Pancreas (tissue), 10 donors: ENCODE measurements at regions not wholly inside any gene's neighbourhood (a gene's known extent, or its start where the extent isn't known, plus 50 kb on each side); places are given as distances from the start of the nearest gene placed in this dataset.

ENCODE experiments used
- ATAC-seq, 4 donors: fragments of 200-7000 bp; cut with Tn5 transposase; one replicate each; pipeline versions ENCODE4 v1.8.0 to v1.9.1; 2020; ENCODE audit warnings: mild to moderate bottlenecking in 4 of 4, moderate library complexity in 4 of 4
- DNase-seq, 6 donors: peaks; one replicate each; pipeline ENCODE4 v3.0.0-alpha.2; 2020
- FAIRE-seq: peaks from 2 replicates; lab custom pipeline; 2012; peaks lifted over from hg19 to GRCh38; lab: Jason Lieb, UNC
- H3K27ac ChIP-seq, 4 donors: fragments of 200-600 bp; sonication (generic); 1 replicate in 3 of 4; 2 replicates in 1 of 4; pipeline versions ENCODE4 v1.5.0 to v1.8.0; 2020
- H3K27me3 ChIP-seq, 4 donors: fragments of 200-600 bp; one replicate each; pipeline ENCODE4 v1.8.0; 2021
- H3K36me3 ChIP-seq, 3 donors: fragments of 200-600 bp; sonication (generic) in 1 of 3; one replicate each; pipeline versions ENCODE4 v1.5.0 to v1.8.0; 2020 to 2021
- H3K4me1 ChIP-seq, 3 donors: fragments of 200-600 bp; one replicate each; pipeline ENCODE4 v1.8.0; 2021
- H3K4me3 ChIP-seq, 4 donors: fragments of 200-600 bp; sonication (generic) in 2 of 4; one replicate each; pipeline versions ENCODE4 v1.5.0 to v1.8.0; 2020 to 2021
- H3K9me3 ChIP-seq, 4 donors: fragments of 200-600 bp; one replicate each; pipeline ENCODE4 v1.8.0; 2021
- WGBS, 2 donors: extraction: QIAGEN DNeasy Blood & Tissue Kit; methylation state at CpG; one replicate each; pipeline ENCODE4 v1.1.7; 2013; 5-methylcytosine and 5-hydroxymethylcytosine counted together
- intact Hi-C, 3 donors: fragments of 100-400 bp; cut with DNase I; formaldehyde crosslinking; loops; one replicate each; pipeline versions ENCODE4 v1.11.1 to v1.14.2; 2022
- TF ChIP-seq, protein P1 (sequence below), 4 donors: fragments of 200-600 bp; sonication (generic) in 3 of 4; IDR thresholded peaks; one replicate each; pipeline versions ENCODE4 v1.5.0 to v1.8.0; 2021; ENCODE audit warnings: antibody characterized with exemption in 4 of 4
- donor health status: healthy with polysubstance abuse.
- donor health status: DM: no; HTN: no; CAD: no; lungs with moderate emphysema.
- donor health status: DM: no; HTN: no; CAD: no.
- donor health status: control.
- donor health status: control.
- donor health status: Bipolar disorder and iron deficiency.
- donor health status: DM: yes; HTN: yes; CAD: no.
- donor health status: DM: no; HTN: no; CAD: no.
- donor health status: DM: no; HTN: no; CAD: no.
- donor health status: DM: yes; HTN: yes; CAD: no.

DNA sequence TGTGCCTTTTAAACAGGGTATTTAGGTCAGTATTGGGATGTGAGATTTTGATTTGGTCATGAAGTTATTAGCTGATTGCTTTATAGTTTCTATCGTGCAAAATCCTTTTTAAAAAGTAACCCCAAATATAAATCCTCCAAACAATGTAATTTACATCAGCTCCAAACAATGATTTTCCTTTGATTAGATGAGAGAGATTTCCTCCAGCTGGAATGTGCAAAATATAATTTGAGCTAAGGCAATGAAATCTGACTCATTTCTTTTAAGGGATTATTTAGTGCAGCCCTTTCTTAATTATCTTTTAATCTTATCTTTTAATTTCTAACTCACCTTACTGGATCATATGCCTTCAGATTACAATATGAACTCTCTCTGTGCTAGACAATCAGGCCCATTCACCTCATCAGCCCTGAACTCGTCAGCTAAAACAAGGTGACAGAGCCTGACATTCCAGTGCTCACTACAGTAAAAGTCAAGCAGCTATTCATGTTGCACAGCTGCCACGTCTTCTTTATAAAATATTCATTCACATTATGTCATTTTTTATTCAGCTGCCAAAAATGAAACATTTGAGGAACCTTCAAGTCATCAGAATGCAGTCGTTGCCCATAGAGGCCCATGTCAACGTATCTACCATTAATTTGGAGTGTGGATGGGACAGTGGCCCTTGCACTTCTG lies 440.1 kb downstream of the CBLN4 start:
- no peaks in the 10 kb centered on the region for H3K27me3 ChIP-seq
- ATAC-seq (no peak), FAIRE-seq (no peak), DNase-seq (no peak)
- no peaks in the 10 kb centered on the region for H3K9me3 ChIP-seq
- TF ChIP-seq, protein P1, sequence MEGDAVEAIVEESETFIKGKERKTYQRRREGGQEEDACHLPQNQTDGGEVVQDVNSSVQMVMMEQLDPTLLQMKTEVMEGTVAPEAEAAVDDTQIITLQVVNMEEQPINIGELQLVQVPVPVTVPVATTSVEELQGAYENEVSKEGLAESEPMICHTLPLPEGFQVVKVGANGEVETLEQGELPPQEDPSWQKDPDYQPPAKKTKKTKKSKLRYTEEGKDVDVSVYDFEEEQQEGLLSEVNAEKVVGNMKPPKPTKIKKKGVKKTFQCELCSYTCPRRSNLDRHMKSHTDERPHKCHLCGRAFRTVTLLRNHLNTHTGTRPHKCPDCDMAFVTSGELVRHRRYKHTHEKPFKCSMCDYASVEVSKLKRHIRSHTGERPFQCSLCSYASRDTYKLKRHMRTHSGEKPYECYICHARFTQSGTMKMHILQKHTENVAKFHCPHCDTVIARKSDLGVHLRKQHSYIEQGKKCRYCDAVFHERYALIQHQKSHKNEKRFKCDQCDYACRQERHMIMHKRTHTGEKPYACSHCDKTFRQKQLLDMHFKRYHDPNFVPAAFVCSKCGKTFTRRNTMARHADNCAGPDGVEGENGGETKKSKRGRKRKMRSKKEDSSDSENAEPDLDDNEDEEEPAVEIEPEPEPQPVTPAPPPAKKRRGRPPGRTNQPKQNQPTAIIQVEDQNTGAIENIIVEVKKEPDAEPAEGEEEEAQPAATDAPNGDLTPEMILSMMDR (IDR thresholded peaks at IDR 0.05): no peak
- no peak overlapping the region for H3K27ac ChIP-seq
- WGBS, 2 donors: 43 to 52% methylated on average over 5 of the region's 5 CpGs
- no peaks in the 10 kb centered on the region for H3K36me3 ChIP-seq
- H3K4me1 ChIP-seq: no peaks in the 10 kb centered on the region
- intact Hi-C loops: no loop called here
- no peak overlapping the region for H3K4me3 ChIP-seq

DNA sequence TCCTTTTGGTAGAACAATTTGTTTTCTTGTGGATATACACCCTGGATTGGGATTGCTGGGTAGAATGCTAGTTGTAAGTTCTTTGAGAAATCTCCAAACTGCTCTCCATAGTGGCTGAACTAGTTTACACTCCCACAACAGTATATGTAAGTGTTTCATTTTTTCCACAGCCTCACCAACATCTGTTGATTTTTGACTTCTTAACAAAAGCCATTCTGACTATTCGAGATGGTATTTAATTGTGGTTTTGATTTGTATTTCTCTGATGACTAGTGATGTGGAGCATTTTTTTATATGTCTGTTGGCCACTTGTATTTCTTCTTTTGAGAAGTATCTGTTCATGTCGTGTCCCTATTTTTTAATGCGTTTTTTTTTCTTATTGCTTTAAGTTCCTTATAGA lies 444.1 kb downstream of the CBLN4 start:
- TF ChIP-seq, protein P1 (IDR thresholded peaks at IDR 0.05): no peak
- Histone ChIP-seq H3K4me3 (no peak overlapping the region), H3K27ac (no peak overlapping the region), H3K9me3 (no peaks in the 10 kb centered on the region), H3K36me3 (no peaks in the 10 kb centered on the region), H3K27me3 (no peaks in the 10 kb centered on the region), H3K4me1 (no peaks in the 10 kb centered on the region)
- ATAC-seq (no peak), FAIRE-seq (no peak), DNase-seq (no peak)
- intact Hi-C loops: no loop called here
- WGBS, 2 donors: 62 to 75% methylated on average over 3 of the region's 3 CpGs

DNA sequence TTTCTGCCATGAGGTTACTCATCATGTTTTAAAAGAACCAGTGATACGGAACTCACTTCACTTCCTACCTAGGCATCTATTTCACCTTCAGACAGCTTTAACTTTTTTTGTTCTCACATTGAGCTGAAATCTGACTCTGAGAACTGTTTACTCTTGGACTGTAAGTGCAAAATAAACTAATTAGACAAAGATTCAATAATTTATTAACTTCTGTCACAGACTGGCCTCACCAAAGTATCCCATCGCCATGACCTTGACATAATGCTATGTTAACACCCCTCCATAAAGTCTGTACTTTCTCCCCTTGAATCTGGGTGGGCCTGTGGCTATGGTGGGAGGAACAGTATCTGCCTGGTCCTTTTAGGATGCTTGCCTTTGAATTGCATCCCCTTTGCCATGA lies 448.1 kb downstream of the CBLN4 start:
- FAIRE-seq (no peak), DNase-seq (no peak), ATAC-seq (no peak)
- intact Hi-C loops: no loop called here
- Histone ChIP-seq H3K36me3 (no peaks in the 10 kb centered on the region), H3K4me3 (no peak overlapping the region), H3K27ac (no peak overlapping the region), H3K9me3 (no peaks in the 10 kb centered on the region), H3K27me3 (no peaks in the 10 kb centered on the region), H3K4me1 (no peaks in the 10 kb centered on the region)
- 19 to 21% methylated on average over 2 of the region's 2 CpGs for WGBS, 2 donors
- TF ChIP-seq, protein P1 (IDR thresholded peaks at IDR 0.05): no peak

DNA sequence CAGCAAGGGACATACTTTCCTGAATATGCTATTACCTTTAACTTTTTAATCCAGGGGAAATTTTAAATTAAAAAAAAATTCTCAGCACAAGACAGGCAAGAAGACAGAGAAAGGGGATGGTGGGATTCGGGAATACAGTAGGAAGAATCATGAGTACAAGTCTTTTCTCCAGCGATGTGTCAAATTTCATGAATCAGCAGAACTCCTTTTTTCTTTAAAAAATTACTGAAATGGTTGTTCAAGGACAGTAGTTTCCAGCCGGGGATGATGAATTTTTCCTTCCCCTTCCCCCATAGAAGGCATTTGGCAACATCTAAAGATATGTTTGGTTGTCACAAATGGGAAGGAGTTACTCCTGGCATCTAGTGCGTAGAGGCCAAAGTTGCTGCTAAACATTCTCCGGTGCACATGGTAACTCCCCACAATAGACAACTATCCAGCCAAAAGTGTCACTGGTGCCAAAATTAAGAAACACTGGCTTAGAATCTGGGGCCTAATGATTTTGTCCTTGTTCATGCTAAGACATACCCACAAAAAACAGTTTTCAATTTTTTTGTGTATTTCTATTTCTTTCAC lies 450.2 kb downstream of the CBLN4 start:
- DNase-seq (no peak), ATAC-seq (no peak), FAIRE-seq (no peak)
- intact Hi-C loops: no loop called here
- Histone ChIP-seq H3K27ac (no peak overlapping the region), H3K4me3 (no peak overlapping the region), H3K36me3 (no peaks in the 10 kb centered on the region), H3K27me3 (no peaks in the 10 kb centered on the region), H3K4me1 (no peaks in the 10 kb centered on the region), H3K9me3 (no peaks in the 10 kb centered on the region)
- TF ChIP-seq, protein P1 (IDR thresholded peaks at IDR 0.05): no peak
- 63 to 74% methylated on average over 5 of the region's 5 CpGs for WGBS, 2 donors

DNA sequence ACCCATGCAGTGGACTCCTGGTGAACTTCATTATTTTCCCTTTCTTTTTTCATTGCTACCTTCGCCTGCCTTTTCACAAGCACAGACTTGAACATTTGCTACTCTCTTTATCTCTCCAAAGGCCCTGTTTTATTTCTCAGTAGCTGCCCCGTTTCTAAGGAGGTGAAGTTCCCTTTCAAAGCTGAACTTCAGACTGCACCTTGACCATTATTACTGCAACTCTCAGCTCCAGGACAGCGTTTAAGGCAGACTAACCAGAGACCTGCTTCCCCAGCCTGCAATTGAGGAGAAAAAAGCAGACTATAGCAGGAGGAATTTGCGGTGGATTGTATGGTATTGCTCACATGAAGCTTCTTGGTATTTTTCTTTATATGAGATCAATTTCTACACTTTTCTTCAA lies 460.7 kb downstream of the CBLN4 start:
- Histone ChIP-seq H3K4me3 (no peak overlapping the region), H3K27ac (no peak overlapping the region), H3K27me3 (no peaks in the 10 kb centered on the region), H3K4me1 (no peaks in the 10 kb centered on the region), H3K36me3 (no peaks in the 10 kb centered on the region), H3K9me3 (no peaks in the 10 kb centered on the region)
- FAIRE-seq: no peak
- intact Hi-C loops: no loop called here
- WGBS, 2 donors: 48 to 54% methylated on average over 4 of the region's 4 CpGs
- DNase-seq: no peak
- TF ChIP-seq, protein P1 (IDR thresholded peaks at IDR 0.05): no peak
- ATAC-seq: no peak
